Heart left ventricle (tissue), 16 donors: ENCODE measurements at regions not wholly inside any gene's neighbourhood (a gene's known extent, or its start where the extent isn't known, plus 50 kb on each side); places are given as distances from the start of the nearest gene placed in this dataset.

Experiments
- ATAC-seq, 4 donors: fragments of 200-7000 bp; cut with Tn5 transposase; one replicate each; pipeline ENCODE4 v1.9.1; 2020 to 2022; ENCODE audit warnings: moderate library complexity in 4 of 4, mild to moderate bottlenecking in 3 of 4, moderate number of reproducible peaks in 1 of 4
- DNase-seq, 5 donors: peaks; one replicate each; pipeline ENCODE4 v3.0.0-alpha.2; 2020
- H3K27ac ChIP-seq, 12 donors: fragments of 200-600 bp; sonication (generic) in 4 of 12; one replicate each; pipeline versions ENCODE4 v1.5.0 to v1.8.0; 2016 to 2022; ENCODE audit warnings: mild to moderate bottlenecking in 2 of 12
- H3K27me3 ChIP-seq, 9 donors: fragments of 200-600 bp; sonication (generic) in 2 of 9; one replicate each; pipeline versions ENCODE4 v1.5.1 to v1.8.0; 2016 to 2022; ENCODE audit warnings: mild to moderate bottlenecking in 3 of 9
- H3K36me3 ChIP-seq, 9 donors: fragments of 200-600 bp; sonication (generic) in 2 of 9; one replicate each; pipeline versions ENCODE4 v1.5.0 to v1.8.0; 2018 to 2022; ENCODE audit warnings: mild to moderate bottlenecking in 2 of 9
- H3K4me1 ChIP-seq, 12 donors: fragments of 200-600 bp; sonication (generic) in 4 of 12; one replicate each; pipeline versions ENCODE4 v1.5.0 to v1.8.0; 2016 to 2022; ENCODE audit warnings: mild to moderate bottlenecking in 3 of 12
- H3K4me3 ChIP-seq, 12 donors: fragments of 200-600 bp; sonication (generic) in 4 of 12; one replicate each; pipeline versions ENCODE4 v1.5.0 to v1.8.0; 2017 to 2022; ENCODE audit warnings: mild to moderate bottlenecking in 9 of 12, moderate library complexity in 4 of 12
- H3K9me3 ChIP-seq, 12 donors: fragments of 200-600 bp; sonication (generic) in 4 of 12; one replicate each; pipeline versions ENCODE4 v1.5.0 to v1.8.0; 2016 to 2022; ENCODE audit warnings: mild to moderate bottlenecking in 1 of 12
- POLR2A ChIP-seq, 2 donors: fragments of 450-650 bp; IDR thresholded peaks; one replicate each; pipeline ENCODE4 v1.6.1; 2017; ENCODE audit warnings: antibody characterized with exemption in 2 of 2, mild to moderate bottlenecking in 2 of 2, moderate library complexity in 2 of 2
- WGBS, 4 donors: extraction: QIAGEN DNeasy Blood & Tissue Kit in 2 of 4; methylation state at CpG; one replicate each; pipeline versions ENCODE4 v1.1.5 to v1.1.7; 2013 to 2018; 5-methylcytosine and 5-hydroxymethylcytosine counted together
- intact Hi-C, 10 donors: fragments of 100-400 bp; cut with DNase I; formaldehyde crosslinking; loops; one replicate each; pipeline versions ENCODE4 v1.11.1 to v1.14.2; 2022
- TF ChIP-seq, protein P1 (sequence below), 12 donors: fragments of 200-600 bp; sonication (generic) in 4 of 12; IDR thresholded peaks; one replicate each; pipeline versions ENCODE4 v1.5.0 to v1.8.0; 2018 to 2022; ENCODE audit warnings: antibody characterized with exemption in 12 of 12, mild to moderate bottlenecking in 5 of 12
- donor health status: ischemic (EF 13 %, LVEDD 7.1; RV severe dilation, severe dysfunction).
- donor health status: healthy with polysubstance abuse.
- donor health status: DM: no; HTN: yes; CAD: no.
- donor health status: DM: no; HTN: no; CAD: no.
- donor health status: ischemic (EF 25% LVEDD 6.9; RV normal size, moderate dysfunction).
- donor health status: ischemic (EF 25% LVEDD 5.7; RV mildly dilated, moderate dysfunction).
- donor health status: healthy.
- donor health status: DM: yes; HTN: yes; CAD: no.
- donor health status: ischemic (EF 35%, LVEDD 5.7; RV mildly dilated, moderate dysfunction).
- donor health status: nonischemic (EF 11% LVEDD 7.7; RV severe dilation, severe dysfunction).
- donor health status: DM: yes; HTN: yes; CAD: no.
- donor health status: PGD.
- donor health status: ischemic (EF 29% LVEDD 5.4; RV normal size, mild dysfunction).
- donor health status: nonischemic (EF 23%, LVEDD 6.1; RV moderate dilation, normal function).

DNA sequence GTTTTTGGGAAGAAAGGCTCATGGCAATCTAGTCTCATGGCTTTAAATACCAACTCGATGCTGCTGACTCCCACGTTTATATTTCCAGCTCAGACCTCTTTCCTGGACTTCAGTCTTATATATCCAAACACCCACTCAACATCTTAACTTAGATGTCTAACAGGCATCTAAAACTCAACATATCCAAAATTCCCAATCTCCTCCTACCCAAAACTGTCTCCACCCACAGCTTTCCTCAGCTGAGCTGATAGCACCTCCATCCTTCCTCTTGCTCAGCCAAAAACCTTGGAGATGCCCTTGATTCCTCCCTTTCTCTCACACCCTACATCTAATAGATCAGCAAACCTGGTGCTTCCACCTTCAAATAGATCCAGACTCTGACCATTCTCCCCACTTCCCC is 202.5 kb downstream of the TLE3 start:
- ATAC-seq (no peak), DNase-seq (no peak)
- Histone ChIP-seq H3K27me3 (peaks cover 0 to 22% (median 0%) of the 10 kb centered on the region in 9 donors), H3K4me3 (no peak overlapping the region), H3K36me3 (no peaks in the 10 kb centered on the region), H3K9me3 (peaks cover 0 to 9% (median 0%) of the 10 kb centered on the region in 12 donors), H3K27ac (no peak overlapping the region), H3K4me1 (peaks cover 0 to 9% (median 0%) of the 10 kb centered on the region in 12 donors)
- intact Hi-C loops, result no loop called here
- no peak for TF ChIP-seq POLR2A (IDR thresholded peaks at IDR 0.05)
- TF ChIP-seq, protein P1, sequence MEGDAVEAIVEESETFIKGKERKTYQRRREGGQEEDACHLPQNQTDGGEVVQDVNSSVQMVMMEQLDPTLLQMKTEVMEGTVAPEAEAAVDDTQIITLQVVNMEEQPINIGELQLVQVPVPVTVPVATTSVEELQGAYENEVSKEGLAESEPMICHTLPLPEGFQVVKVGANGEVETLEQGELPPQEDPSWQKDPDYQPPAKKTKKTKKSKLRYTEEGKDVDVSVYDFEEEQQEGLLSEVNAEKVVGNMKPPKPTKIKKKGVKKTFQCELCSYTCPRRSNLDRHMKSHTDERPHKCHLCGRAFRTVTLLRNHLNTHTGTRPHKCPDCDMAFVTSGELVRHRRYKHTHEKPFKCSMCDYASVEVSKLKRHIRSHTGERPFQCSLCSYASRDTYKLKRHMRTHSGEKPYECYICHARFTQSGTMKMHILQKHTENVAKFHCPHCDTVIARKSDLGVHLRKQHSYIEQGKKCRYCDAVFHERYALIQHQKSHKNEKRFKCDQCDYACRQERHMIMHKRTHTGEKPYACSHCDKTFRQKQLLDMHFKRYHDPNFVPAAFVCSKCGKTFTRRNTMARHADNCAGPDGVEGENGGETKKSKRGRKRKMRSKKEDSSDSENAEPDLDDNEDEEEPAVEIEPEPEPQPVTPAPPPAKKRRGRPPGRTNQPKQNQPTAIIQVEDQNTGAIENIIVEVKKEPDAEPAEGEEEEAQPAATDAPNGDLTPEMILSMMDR (IDR thresholded peaks at IDR 0.05), result no peak
- WGBS, 4 donors, result 75 to 83% (median 77%) methylated on average over 2 of the region's 2 CpGs

DNA sequence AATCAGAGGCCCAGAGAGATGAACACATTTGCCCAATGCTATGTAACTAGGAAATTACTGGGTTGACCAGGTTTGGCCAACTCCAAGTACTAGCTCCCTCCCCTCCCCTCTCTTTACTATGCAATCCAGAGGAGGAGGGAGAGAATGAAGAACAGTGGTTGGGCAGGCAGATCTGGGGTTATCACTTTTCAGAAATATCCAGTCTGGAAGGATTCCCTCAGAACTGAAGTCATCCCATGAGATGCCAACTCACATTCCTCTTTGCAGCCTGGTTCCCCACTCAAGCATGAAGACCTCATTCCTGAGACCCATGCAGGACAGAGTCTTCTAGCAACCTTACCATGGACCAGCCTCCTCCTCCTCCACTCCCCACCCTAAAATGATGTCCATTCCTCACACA is 201.1 kb downstream of the TLE3 start:
- Histone ChIP-seq H3K27me3 (peaks cover 0 to 22% (median 0%) of the 10 kb centered on the region in 9 donors), H3K9me3 (no peaks in the 10 kb centered on the region), H3K36me3 (no peaks in the 10 kb centered on the region), H3K4me3 (no peak overlapping the region), H3K4me1 (peaks cover 0 to 9% (median 0%) of the 10 kb centered on the region in 12 donors), H3K27ac (no peak overlapping the region)
- no peak for TF ChIP-seq POLR2A (IDR thresholded peaks at IDR 0.05)
- TF ChIP-seq, protein P1 (IDR thresholded peaks at IDR 0.05), result no peak
- intact Hi-C loops, result no loop called here
- ATAC-seq, result no peak
- DNase-seq, result no peak

DNA sequence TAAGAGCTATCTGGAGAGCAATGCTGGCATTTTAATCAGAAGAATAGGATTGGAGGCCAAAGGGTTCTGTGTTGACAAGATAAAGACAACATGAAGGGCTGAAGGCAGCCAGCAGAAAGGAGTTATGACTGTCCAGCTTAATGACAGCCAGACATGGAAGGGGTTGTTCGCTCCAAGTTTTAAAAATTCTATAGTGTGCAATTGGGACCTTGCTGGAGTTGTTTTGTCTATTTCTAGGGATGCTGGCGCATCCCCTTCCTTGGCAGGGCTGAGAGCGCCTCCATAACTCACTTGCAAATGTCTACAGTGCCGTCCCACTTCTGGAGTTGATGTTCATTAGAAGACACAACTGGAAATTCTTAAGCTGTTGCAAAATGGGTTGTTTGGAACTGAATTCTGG is 200.7 kb downstream of the TLE3 start:
- Histone ChIP-seq H3K9me3 (no peaks in the 10 kb centered on the region), H3K4me3 (no peak overlapping the region), H3K4me1 (peaks cover 0 to 9% (median 0%) of the 10 kb centered on the region in 12 donors), H3K27me3 (peaks cover 0 to 22% (median 0%) of the 10 kb centered on the region in 9 donors), H3K27ac (no peak overlapping the region), H3K36me3 (no peaks in the 10 kb centered on the region)
- DNase-seq (no peak), ATAC-seq (no peak)
- no peak for TF ChIP-seq POLR2A (IDR thresholded peaks at IDR 0.05)
- TF ChIP-seq, protein P1 (IDR thresholded peaks at IDR 0.05), result no peak
- WGBS, 4 donors, result 85 to 94% (median 90%) methylated on average over 4 of the region's 4 CpGs
- intact Hi-C loops, result no loop called here

DNA sequence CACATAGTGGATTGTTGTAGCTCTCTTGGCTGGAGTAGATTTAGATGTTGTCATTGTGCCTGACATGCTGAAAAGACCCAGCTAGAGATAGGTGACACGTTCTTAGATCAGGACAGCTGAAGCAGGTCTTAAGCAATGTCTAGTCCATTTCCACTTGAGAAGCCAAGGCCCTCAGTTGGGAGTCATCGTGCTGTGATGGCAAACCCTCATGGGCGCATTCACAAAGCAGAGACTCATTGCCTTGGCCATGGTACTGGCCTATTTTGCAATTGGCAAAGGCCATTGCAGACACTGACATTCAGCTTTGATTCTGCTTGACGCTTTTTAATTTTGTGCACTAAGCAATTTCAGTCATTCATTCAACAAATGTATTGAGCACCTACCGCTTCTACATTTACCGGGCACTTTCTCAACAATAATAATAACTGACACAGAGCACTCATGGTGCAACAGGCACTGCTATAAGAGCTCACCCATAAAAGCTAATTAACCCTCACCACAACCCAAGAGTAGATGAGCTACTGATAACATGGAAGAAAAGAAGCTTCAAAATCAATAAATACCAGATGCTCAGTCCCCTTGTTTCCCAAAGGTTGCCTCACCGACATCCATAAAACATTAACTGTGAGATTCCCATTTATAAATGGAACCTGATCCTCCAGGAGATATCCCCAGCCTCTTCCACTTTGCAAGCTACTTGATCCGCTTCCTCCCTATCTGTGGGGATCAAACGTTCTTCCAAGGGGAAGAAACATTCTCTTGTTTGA is 200.1 kb downstream of the TLE3 start:
- H3K4me1 ChIP-seq, result peaks cover 0 to 9% (median 0%) of the 10 kb centered on the region in 12 donors
- no peak for TF ChIP-seq POLR2A (IDR thresholded peaks at IDR 0.05)
- TF ChIP-seq, protein P1 (IDR thresholded peaks at IDR 0.05), result no peak
- no peaks in the 10 kb centered on the region for H3K9me3 ChIP-seq
- H3K27ac ChIP-seq, result no peak overlapping the region
- H3K27me3 ChIP-seq, result peaks cover 0 to 22% (median 0%) of the 10 kb centered on the region in 9 donors
- no peak overlapping the region for H3K4me3 ChIP-seq
- 83 to 86% (median 85%) methylated on average over 9 of the region's 9 CpGs for WGBS, 4 donors
- intact Hi-C loops, result no loop called here
- ATAC-seq, result no peak
- no peak for DNase-seq
- no peaks in the 10 kb centered on the region for H3K36me3 ChIP-seq
